Panc1 (cell line): ENCODE measurements at regions not wholly inside any gene's neighbourhood (a gene's known extent, or its start where the extent isn't known, plus 50 kb on each side); places are given as distances from the start of the nearest gene placed in this dataset.

Experiments used
- ATAC-seq: fragments of 200-7000 bp; cut with Tn5 transposase; 2 replicates; pipeline ENCODE4 v1.9.1; 2020; ENCODE audit warnings: mild to moderate bottlenecking, moderate library complexity
- BruUV-seq: library from RNA; stranded (reverse); fragments of 400-500 nt; replicated peaks from 2 replicates; lab custom pipeline; 2021; lab: Mats Ljungman, UMichigan
- CTCF ChIA-PET: fragments of 300-600 bp; sonication (Branson Sonifier 250); formaldehyde crosslinking; loops from one replicate; lab custom pipeline; 2022; ENCODE audit warnings: antibody characterized with exemption; lab: Charles Lee
- POLR2A ChIA-PET: fragments of 300-600 bp; sonication (Branson Sonifier 250); formaldehyde crosslinking; loops from one replicate; lab custom pipeline; 2022; ENCODE audit warnings: antibody characterized with exemption; lab: Charles Lee
- DNase-seq: peaks from one replicate; pipeline ENCODE4 v3.0.0-alpha.2; 2010; ENCODE audit warnings: low read depth, low spot score
- H3K27ac ChIP-seq: 2 replicates; pipeline ENCODE4 v1.5.1; 2011; ENCODE audit warnings: mild to moderate bottlenecking, low read length, inconsistent platforms
- H3K27me3 ChIP-seq: fragments of 200-500 bp; sonication (Bioruptor generic); 2 replicates; pipeline ENCODE4 v1.6.0; 2014; ENCODE audit warnings: low read length, inconsistent platforms; ENCODE audit not compliant: control insufficient read depth, insufficient read depth
- H3K36me3 ChIP-seq: fragments of 200-500 bp; sonication (Bioruptor generic); 2 replicates; pipeline ENCODE4 v1.5.1; 2014; ENCODE audit warnings: inconsistent platforms, mild to moderate bottlenecking, low read length, moderate library complexity; ENCODE audit not compliant: control insufficient read depth, insufficient read depth
- H3K4me1 ChIP-seq: 2 replicates; pipeline ENCODE4 v1.5.1; 2011; ENCODE audit warnings: inconsistent platforms, mild to moderate bottlenecking, low read length, moderate library complexity; ENCODE audit not compliant: control insufficient read depth, insufficient read depth
- H3K4me3 ChIP-seq, 2 experiments: 2 replicates each; pipeline ENCODE4 v1.5.1; 2011 to 2012; ENCODE audit warnings: low read depth in 2 of 2, low read length in 2 of 2, mild to moderate bottlenecking in 2 of 2, inconsistent platforms in 1 of 2, moderate library complexity in 1 of 2
- H3K9me3 ChIP-seq: fragments of 200-500 bp; sonication (Bioruptor generic); 2 replicates; pipeline ENCODE4 v1.5.1; 2014; ENCODE audit warnings: low read depth, mild to moderate bottlenecking, inconsistent platforms, low read length, moderate library complexity; ENCODE audit not compliant: control insufficient read depth, insufficient read depth
- CTCF ChIP-seq: fragments of 450-650 bp; IDR thresholded peaks from 2 replicates; pipeline ENCODE4 v1.5.1; 2017; ENCODE audit warnings: mild to moderate bottlenecking
- POLR2AphosphoS5 ChIP-seq: IDR thresholded peaks from 2 replicates; pipeline ENCODE4 v1.6.1; 2012; ENCODE audit warnings: mild to moderate bottlenecking, low read depth, low read length, moderate library complexity
- REST ChIP-seq, 2 experiments: IDR thresholded peaks; 2 replicates each; pipeline ENCODE4 v1.6.1; 2011 to 2012; ENCODE audit warnings: low read depth in 2 of 2, control low read depth in 1 of 2, low read length in 1 of 2, mild to moderate bottlenecking in 1 of 2, moderate library complexity in 1 of 2; ENCODE audit not compliant: insufficient read depth in 1 of 2
- SIN3A ChIP-seq: IDR thresholded peaks from 2 replicates; pipeline ENCODE4 v1.6.1; 2012; ENCODE audit warnings: low read depth, mild to moderate bottlenecking, low read length, moderate library complexity, borderline replicate concordance; ENCODE audit not compliant: insufficient read depth
- TCF7L2 ChIP-seq: IDR thresholded peaks from 2 replicates; pipeline ENCODE4 v1.6.1; 2011; ENCODE audit warnings: mild to moderate bottlenecking, low read depth, low read length, inconsistent platforms
- in situ Hi-C: cut with HindIII; loops from 2 replicates; pipeline ENCODE4 v1.10.0; 2016; ENCODE audit warnings: low sequenced_read_pairs, low pct_unique_long_range_greater_than_20kb
- intact Hi-C: fragments of 100-400 bp; cut with micrococcal nuclease; formaldehyde crosslinking; loops from one replicate; pipeline ENCODE4 v1.10.0; 2022; ENCODE audit not compliant: unreplicated experiment

GRCh38 chr2:38130876-38131275 is 54.9 kb upstream of the CYP1B1 start:
- Histone ChIP-seq H3K27me3 (no peaks in the 10 kb centered on the region), H3K9me3 (no peaks in the 10 kb centered on the region; the same call in 1 of the 2 replicates), H3K4me3 (no peak overlapping the region), H3K36me3 (no peaks in the 10 kb centered on the region), H3K27ac (no peak overlapping the region), H3K4me1 (no peaks in the 10 kb centered on the region)
- in situ Hi-C loops (no loop called here), intact Hi-C loops (no loop called here)
- no TSS peak for BruUV-seq
- no peak for ATAC-seq
- ChIA-PET POLR2A (no interaction called here), CTCF (no interaction called here)
- no peak for DNase-seq
- TF ChIP-seq REST (IDR thresholded peaks at IDR 0.05; ENCODE audit: insufficient read depth in 1 of 2, low read depth in 2 of 2, low read length in 1 of 2) (no peak), POLR2AphosphoS5 (no peak), TCF7L2 (no peak), CTCF (no peak), SIN3A (no peak)

GRCh38 chr2:38129987-38130386 is 54.0 kb upstream of the CYP1B1 start:
- in situ Hi-C loops (no loop called here), intact Hi-C loops (no loop called here)
- no peak overlapping the region for H3K27ac ChIP-seq
- CTCF ChIA-PET: no interaction called here
- DNase-seq (no peak), ATAC-seq (no peak)
- no peak overlapping the region for H3K4me3 ChIP-seq
- H3K4me1 ChIP-seq: no peaks in the 10 kb centered on the region
- POLR2A ChIA-PET: no interaction called here
- H3K36me3 ChIP-seq: no peaks in the 10 kb centered on the region
- no TSS peak for BruUV-seq
- TF ChIP-seq REST (IDR thresholded peaks at IDR 0.05; ENCODE audit: insufficient read depth in 1 of 2, low read depth in 2 of 2, low read length in 1 of 2) (no peak), SIN3A (no peak), CTCF (no peak), POLR2AphosphoS5 (no peak), TCF7L2 (no peak)
- H3K27me3 ChIP-seq: no peaks in the 10 kb centered on the region
- no peaks in the 10 kb centered on the region; the same call in 1 of the 2 replicates for H3K9me3 ChIP-seq
